ENCODE measurements at regions not wholly inside any gene's neighbourhood (a gene's known extent, or its start where the extent isn't known, plus 50 kb on each side); places are given as distances from the start of the nearest gene placed in this dataset.

GRCh38 chr13:97710797-97711196 lies 242.7 kb upstream of the IPO5 start:
- ATAC-seq (no peak), DNase-seq (ENCODE audit: low spot score) (no peak)
- no peaks in the 10 kb centered on the region for H3K4me1 ChIP-seq (ENCODE audit: insufficient read depth)
- no peaks in the 10 kb centered on the region for H3K27me3 ChIP-seq (ENCODE audit: insufficient read depth)
- H3K27ac ChIP-seq (ENCODE audit: low read depth) = no peak overlapping the region
- H3K9me3 Mint-ChIP-seq = 0 out of 3 replicates have a peak, but pooled peaks cover 6% of the 10 kb centered on the region
- H3F3A ChIP-seq (replicated peaks; ENCODE audit: low read depth) = no peaks in the 10 kb centered on the region
- no peaks in the 10 kb centered on the region for H4K20me1 ChIP-seq (replicated peaks; ENCODE audit: insufficient read depth)
- no peak overlapping the region for H3K27ac Mint-ChIP-seq
- H3K79me2 ChIP-seq (replicated peaks; ENCODE audit: insufficient read depth) = no peaks in the 10 kb centered on the region
- H3K27me3 Mint-ChIP-seq (ENCODE audit: insufficient read depth, low read depth, poor library complexity) = no peaks in the 10 kb centered on the region
- H3K36me3 ChIP-seq (ENCODE audit: insufficient read depth) = no peaks in the 10 kb centered on the region
- H3K9me2 ChIP-seq (ENCODE audit: insufficient read depth) = no peaks in the 10 kb centered on the region
- H3K4me3 Mint-ChIP-seq = no peak overlapping the region
- no peak overlapping the region for H3K4me2 ChIP-seq
- H2AFZ ChIP-seq = no peak overlapping the region
- no peaks in the 10 kb centered on the region for H3K36me3 Mint-ChIP-seq (ENCODE audit: low read depth)
- H3K4me3 ChIP-seq = no peak overlapping the region
- TF ChIP-seq ZNF331 (CRISPR knock-in tag; IDR thresholded peaks at IDR 0.05; ENCODE audit: low read depth) (no peak), CTCF (conservative IDR thresholded peaks at IDR 0.05; ENCODE audit: low read depth in 2 of 2) (no peak), JUNB (IDR thresholded peaks at IDR 0.05; ENCODE audit: unreplicated experiment) (no peak), ETS1 (IDR thresholded peaks at IDR 0.05) (no peak), NANOG (IDR thresholded peaks at IDR 0.05; ENCODE audit: borderline replicate concordance) (no peak), EZH2 (IDR thresholded peaks at IDR 0.05; ENCODE audit: low read depth, unreplicated experiment) (no peak), EZH2phosphoT487 (IDR thresholded peaks at IDR 0.05; ENCODE audit: unreplicated experiment) (no peak), POLR2AphosphoS5 (IDR thresholded peaks at IDR 0.05; ENCODE audit: low read depth) (no peak)
- no peaks in the 10 kb centered on the region for H3K4me1 Mint-ChIP-seq

- Histone ChIP-seq H3K79me2 (replicated peaks; ENCODE audit: insufficient read depth) (no peaks in the 10 kb centered on the region), H3K4me3 (no peak overlapping the region), H3K27ac (ENCODE audit: low read depth) (no peak overlapping the region), H3F3A (replicated peaks; ENCODE audit: low read depth) (no peaks in the 10 kb centered on the region), H3K4me1 (ENCODE audit: insufficient read depth) (no peaks in the 10 kb centered on the region), H3K27me3 (ENCODE audit: insufficient read depth) (no peaks in the 10 kb centered on the region), H3K9me2 (ENCODE audit: insufficient read depth) (no peaks in the 10 kb centered on the region), H2AFZ (no peak overlapping the region), H3K4me2 (no peak overlapping the region), H3K36me3 (ENCODE audit: insufficient read depth) (no peaks in the 10 kb centered on the region), H4K20me1 (replicated peaks; ENCODE audit: insufficient read depth) (no peaks in the 10 kb centered on the region)
- ATAC-seq (no peak), DNase-seq (ENCODE audit: low spot score) (no peak)
- H3K9me3 Mint-ChIP-seq = 0 out of 3 replicates have a peak, but pooled peaks cover 6% of the 10 kb centered on the region
- H3K4me3 Mint-ChIP-seq = no peak overlapping the region
- H3K4me1 Mint-ChIP-seq = no peaks in the 10 kb centered on the region
- H3K27me3 Mint-ChIP-seq (ENCODE audit: insufficient read depth, low read depth, poor library complexity) = no peaks in the 10 kb centered on the region
- no peak overlapping the region for H3K27ac Mint-ChIP-seq
- H3K36me3 Mint-ChIP-seq (ENCODE audit: low read depth) = no peaks in the 10 kb centered on the region
- TF ChIP-seq ZNF331 (CRISPR knock-in tag; IDR thresholded peaks at IDR 0.05; ENCODE audit: low read depth) = no peak
- no peak for TF ChIP-seq ZNF114 (CRISPR knock-in tag; IDR thresholded peaks at IDR 0.05)
- no peak for TF ChIP-seq ZNF462 (CRISPR knock-in tag; IDR thresholded peaks at IDR 0.05)
- TF ChIP-seq EZH2phosphoT487 (IDR thresholded peaks at IDR 0.05; ENCODE audit: unreplicated experiment) = no peak
Measured at GRCh38 chr13:97712770-97713169, 240.7 kb upstream of the IPO5 start.
